ENCODE measurements at regions not wholly inside any gene's neighbourhood (a gene's known extent, or its start where the extent isn't known, plus 50 kb on each side); places are given as distances from the start of the nearest gene placed in this dataset.

- Mint-ChIP-seq H3K4me1 (ENCODE audit: low read depth) (no peaks in the 10 kb centered on the region), H3K27ac (no peak overlapping the region), H3K4me3 (ENCODE audit: low read depth) (no peak overlapping the region), H3K27me3 (no peaks in the 10 kb centered on the region), H3K36me3 (ENCODE audit: insufficient read depth) (no peaks in the 10 kb centered on the region), H3K9me3 (ENCODE audit: low read depth) (no peaks in the 10 kb centered on the region)
- no peak for DNase-seq (ENCODE audit: low spot score, unreplicated experiment)
- TF ChIP-seq CTCF (IDR thresholded peaks at IDR 0.05; ENCODE audit: unreplicated experiment) = no peak
Observed at GRCh38 chr4:20384456-20384855, 132.8 kb downstream of the SLIT2 start.

DNA sequence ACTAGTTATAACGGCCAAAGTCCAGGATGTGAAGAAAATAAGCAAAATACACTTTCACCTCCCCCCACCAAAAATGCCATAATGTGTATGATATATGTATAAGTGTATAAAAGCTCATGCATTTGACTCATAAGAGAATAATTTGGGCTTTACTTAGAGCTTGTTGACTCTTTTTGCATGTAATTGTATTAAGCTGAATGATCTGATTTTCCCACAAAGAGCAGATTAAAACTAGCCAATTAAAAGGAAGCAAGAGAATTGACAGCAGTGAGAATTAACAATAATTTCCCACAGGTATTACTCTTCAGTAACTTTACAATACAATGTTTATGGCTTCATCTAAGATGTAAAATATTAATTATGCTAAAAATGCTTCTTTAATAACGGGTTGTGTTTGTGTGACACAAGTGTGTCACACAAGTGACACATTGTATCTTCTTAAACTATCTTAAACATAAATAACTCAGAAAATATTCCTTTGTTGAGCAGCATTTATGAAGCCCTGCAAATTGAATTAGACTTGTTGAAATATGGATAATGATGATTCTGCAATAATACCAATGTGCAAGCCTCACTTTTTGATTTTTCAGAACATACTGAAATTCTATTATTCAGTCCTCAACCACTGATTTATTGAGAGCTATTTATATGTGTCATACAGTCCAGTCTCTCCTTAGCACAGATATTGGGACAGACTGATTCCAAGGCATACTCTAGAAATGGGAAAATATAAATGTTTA is 134.5 kb downstream of the SLIT2 start:
- Mint-ChIP-seq H3K4me3 (ENCODE audit: low read depth) (no peak overlapping the region), H3K36me3 (ENCODE audit: insufficient read depth) (no peaks in the 10 kb centered on the region), H3K27me3 (no peaks in the 10 kb centered on the region), H3K4me1 (ENCODE audit: low read depth) (no peaks in the 10 kb centered on the region), H3K27ac (no peak overlapping the region), H3K9me3 (ENCODE audit: low read depth) (no peaks in the 10 kb centered on the region)
- no peak for DNase-seq (ENCODE audit: low spot score, unreplicated experiment)
- no peak for TF ChIP-seq CTCF (IDR thresholded peaks at IDR 0.05; ENCODE audit: unreplicated experiment)

GRCh38 chr4:20386906-20387305 is 135.2 kb downstream of the SLIT2 start:
- DNase-seq (ENCODE audit: low spot score, unreplicated experiment) = no peak
- H3K36me3 Mint-ChIP-seq (ENCODE audit: insufficient read depth) = no peaks in the 10 kb centered on the region
- no peak overlapping the region for H3K27ac Mint-ChIP-seq
- H3K27me3 Mint-ChIP-seq = no peaks in the 10 kb centered on the region
- H3K9me3 Mint-ChIP-seq (ENCODE audit: low read depth) = no peaks in the 10 kb centered on the region
- H3K4me3 Mint-ChIP-seq (ENCODE audit: low read depth) = no peak overlapping the region
- no peaks in the 10 kb centered on the region for H3K4me1 Mint-ChIP-seq (ENCODE audit: low read depth)
- TF ChIP-seq CTCF (IDR thresholded peaks at IDR 0.05; ENCODE audit: unreplicated experiment) = no peak

GRCh38 chr4:20391198-20391597 is 139.5 kb downstream of the SLIT2 start:
- no peak for TF ChIP-seq CTCF (IDR thresholded peaks at IDR 0.05; ENCODE audit: unreplicated experiment)
- H3K4me3 Mint-ChIP-seq (ENCODE audit: low read depth) = no peak overlapping the region
- H3K9me3 Mint-ChIP-seq (ENCODE audit: low read depth) = no peaks in the 10 kb centered on the region
- no peaks in the 10 kb centered on the region for H3K4me1 Mint-ChIP-seq (ENCODE audit: low read depth)
- peaks cover 3% of the 10 kb centered on the region for H3K27me3 Mint-ChIP-seq
- no peaks in the 10 kb centered on the region for H3K36me3 Mint-ChIP-seq (ENCODE audit: insufficient read depth)
- DNase-seq (ENCODE audit: low spot score, unreplicated experiment) = no peak
- no peak overlapping the region for H3K27ac Mint-ChIP-seq

GRCh38 chr4:20391912-20392311 is 140.2 kb downstream of the SLIT2 start:
- DNase-seq (ENCODE audit: low spot score, unreplicated experiment) = no peak
- Mint-ChIP-seq H3K27me3 (peaks cover 3% of the 10 kb centered on the region), H3K9me3 (ENCODE audit: low read depth) (no peaks in the 10 kb centered on the region), H3K4me1 (ENCODE audit: low read depth) (no peaks in the 10 kb centered on the region), H3K36me3 (ENCODE audit: insufficient read depth) (no peaks in the 10 kb centered on the region), H3K4me3 (ENCODE audit: low read depth) (no peak overlapping the region), H3K27ac (no peak overlapping the region)
- no peak for TF ChIP-seq CTCF (IDR thresholded peaks at IDR 0.05; ENCODE audit: unreplicated experiment)

Measured in progenitor cell of endocrine pancreas (in vitro differentiated cells).